ENCODE measurements at regions not wholly inside any gene's neighbourhood (a gene's known extent, or its start where the extent isn't known, plus 50 kb on each side); places are given as distances from the start of the nearest gene placed in this dataset.

DNA sequence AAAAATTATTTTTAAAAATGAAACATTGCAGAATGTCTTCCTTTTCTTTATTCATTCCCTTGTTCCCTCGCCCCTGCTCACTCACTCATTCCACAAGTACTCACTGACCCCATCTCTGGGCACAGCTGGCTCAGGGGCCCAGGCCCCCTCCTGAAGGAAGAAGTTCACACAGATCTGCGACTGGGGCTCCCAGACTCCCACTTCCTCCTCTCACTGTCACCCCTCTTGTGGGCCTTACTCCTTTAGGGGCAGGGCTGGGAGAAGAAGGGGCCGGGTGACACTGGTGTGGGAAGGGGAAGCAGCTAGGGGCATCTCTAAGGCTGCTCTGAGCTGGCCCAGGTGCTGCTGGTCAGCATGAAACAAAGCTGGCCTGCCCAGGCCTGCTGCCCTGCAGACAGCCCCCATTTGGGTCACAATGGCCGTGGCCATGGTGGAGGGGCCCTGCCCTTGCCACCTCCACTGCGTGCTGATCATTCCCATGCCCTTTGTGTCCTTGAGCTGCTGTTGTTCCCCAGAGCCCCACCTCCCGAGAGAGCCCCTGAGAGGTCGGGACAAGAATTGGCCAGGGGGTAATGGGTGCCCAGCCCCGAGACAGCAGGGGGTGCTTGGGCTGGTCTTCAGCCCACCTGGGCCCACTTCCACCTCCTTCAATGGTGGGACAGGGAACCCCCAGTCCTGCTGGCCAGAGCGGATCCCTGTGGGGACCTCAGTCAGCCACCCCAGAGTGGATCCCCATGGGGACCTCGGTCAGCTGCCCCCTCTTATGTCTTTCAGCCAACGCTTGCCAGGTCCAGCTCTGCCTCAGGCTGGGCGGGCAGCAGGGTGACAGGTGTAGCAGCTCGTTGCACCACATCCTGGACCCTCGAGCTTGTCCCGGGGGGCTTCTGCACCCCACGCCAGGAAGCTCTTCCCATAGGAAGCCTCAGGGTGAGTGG is 212.4 kb upstream of the C14orf180 start:
- no peaks in the 10 kb centered on the region for H3K9me3 ChIP-seq (replicated peaks)
- H3K27me3 ChIP-seq = peaks cover 14% of the 10 kb centered on the region; the same call in 1 of the 2 replicates
- no peak overlapping the region for H3K4me3 ChIP-seq
- peaks cover 15% of the 10 kb centered on the region; the same call in 1 of the 2 replicates for H3K4me1 ChIP-seq
- DNase-seq = no peak
- H3K36me3 ChIP-seq = no peaks in the 10 kb centered on the region
- no peak overlapping the region for H3K27ac ChIP-seq

DNA sequence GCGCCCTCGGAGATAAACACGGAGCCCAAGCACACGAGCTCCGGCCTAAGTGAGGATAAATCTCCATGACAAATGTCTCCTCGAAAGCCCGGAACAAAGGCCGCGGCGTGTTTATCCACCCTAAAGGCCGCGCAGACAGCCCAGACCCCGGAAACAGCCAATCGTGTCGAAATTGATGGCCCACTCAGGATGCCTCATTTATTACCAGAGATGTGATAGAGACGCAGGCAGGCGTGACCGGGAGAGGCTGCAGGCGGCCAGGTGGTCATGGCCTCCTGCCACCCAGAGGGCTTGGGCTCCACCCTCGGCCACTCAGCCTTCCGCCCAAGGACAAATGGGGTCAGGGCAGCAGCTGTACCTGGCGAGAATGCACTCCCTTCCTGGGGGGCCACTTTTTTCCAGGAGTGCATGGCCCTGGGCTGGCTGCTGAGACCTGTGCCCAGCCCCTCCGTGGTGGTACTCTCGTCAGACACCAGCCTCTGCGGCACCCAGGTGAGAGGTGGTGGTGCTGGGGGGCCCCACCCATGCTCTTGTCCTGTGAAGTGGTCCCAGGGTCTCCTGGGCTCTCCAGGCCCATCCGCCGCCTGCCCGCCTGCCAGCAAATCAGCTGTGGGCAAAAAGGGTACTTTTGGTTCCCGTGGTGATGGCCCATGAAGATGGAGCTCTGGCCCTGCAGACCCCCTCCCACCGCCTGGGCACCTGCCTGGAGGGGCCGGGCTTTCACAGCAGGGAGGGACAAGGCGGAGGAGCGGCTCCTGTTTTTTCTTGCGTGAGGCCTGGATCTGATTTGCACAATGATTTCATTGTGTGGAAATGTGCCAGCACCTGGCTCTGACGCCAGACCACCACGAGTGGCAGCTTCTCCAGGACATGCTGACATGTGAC is 211.5 kb upstream of the C14orf180 start:
- Histone ChIP-seq H3K27ac (no peak overlapping the region), H3K9me3 (replicated peaks) (no peaks in the 10 kb centered on the region), H3K27me3 (peaks cover 15% of the 10 kb centered on the region; the same call in 1 of the 2 replicates), H3K36me3 (no peaks in the 10 kb centered on the region), H3K4me3 (no peak overlapping the region), H3K4me1 (peaks cover 15% of the 10 kb centered on the region; the same call in 1 of the 2 replicates)
- no peak for DNase-seq

DNA sequence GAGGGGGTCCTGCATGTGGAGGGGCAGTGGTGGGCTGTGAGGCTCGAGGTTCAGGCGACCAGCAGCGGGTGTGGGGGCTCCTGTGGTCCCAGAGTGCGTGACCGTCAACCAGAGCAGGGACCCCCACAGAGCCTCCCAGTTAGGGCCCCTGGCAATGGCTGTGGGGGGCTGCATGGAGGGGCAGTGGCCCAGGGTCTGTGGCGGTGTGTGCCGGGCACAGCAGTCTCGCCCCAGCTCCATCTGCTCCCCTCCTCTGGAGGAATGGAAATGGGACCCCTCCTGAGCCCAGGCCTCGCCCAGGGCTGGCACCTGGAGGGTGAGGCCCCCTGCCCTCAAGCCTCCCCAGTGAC is 210.8 kb upstream of the C14orf180 start:
- H3K9me3 ChIP-seq (replicated peaks) = no peaks in the 10 kb centered on the region
- H3K36me3 ChIP-seq = no peaks in the 10 kb centered on the region
- no peak overlapping the region for H3K27ac ChIP-seq
- no peak for DNase-seq
- peaks cover 20% of the 10 kb centered on the region; the same call in 1 of the 2 replicates for H3K27me3 ChIP-seq
- no peak overlapping the region for H3K4me3 ChIP-seq
- H3K4me1 ChIP-seq = peaks cover 15% of the 10 kb centered on the region; the same call in 1 of the 2 replicates

DNA sequence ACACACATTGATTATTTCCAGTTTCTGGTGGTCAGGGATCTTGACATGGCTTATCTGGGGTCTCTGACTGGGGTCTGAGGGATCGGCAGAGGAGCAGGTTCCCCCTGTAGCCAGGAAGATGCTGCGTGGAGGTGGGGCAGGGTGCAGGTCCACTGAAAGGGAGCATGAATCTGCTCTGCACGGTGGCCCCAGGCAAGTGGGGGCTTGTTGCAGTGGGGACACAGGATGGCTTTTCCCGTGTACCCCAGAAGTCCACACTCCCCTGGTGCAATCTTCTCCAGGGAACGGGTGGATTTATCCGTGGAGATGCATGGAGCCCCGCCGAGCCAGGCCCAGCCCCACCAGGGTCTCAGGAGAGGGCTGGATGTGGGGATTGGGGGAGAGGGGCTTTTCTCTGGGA is 210.4 kb upstream of the C14orf180 start:
- Histone ChIP-seq H3K9me3 (replicated peaks) (no peaks in the 10 kb centered on the region), H3K4me3 (no peak overlapping the region), H3K36me3 (no peaks in the 10 kb centered on the region), H3K27ac (no peak overlapping the region), H3K4me1 (peaks cover 15% of the 10 kb centered on the region; the same call in 1 of the 2 replicates), H3K27me3 (peaks cover 20% of the 10 kb centered on the region; the same call in 1 of the 2 replicates)
- DNase-seq = no peak

DNA sequence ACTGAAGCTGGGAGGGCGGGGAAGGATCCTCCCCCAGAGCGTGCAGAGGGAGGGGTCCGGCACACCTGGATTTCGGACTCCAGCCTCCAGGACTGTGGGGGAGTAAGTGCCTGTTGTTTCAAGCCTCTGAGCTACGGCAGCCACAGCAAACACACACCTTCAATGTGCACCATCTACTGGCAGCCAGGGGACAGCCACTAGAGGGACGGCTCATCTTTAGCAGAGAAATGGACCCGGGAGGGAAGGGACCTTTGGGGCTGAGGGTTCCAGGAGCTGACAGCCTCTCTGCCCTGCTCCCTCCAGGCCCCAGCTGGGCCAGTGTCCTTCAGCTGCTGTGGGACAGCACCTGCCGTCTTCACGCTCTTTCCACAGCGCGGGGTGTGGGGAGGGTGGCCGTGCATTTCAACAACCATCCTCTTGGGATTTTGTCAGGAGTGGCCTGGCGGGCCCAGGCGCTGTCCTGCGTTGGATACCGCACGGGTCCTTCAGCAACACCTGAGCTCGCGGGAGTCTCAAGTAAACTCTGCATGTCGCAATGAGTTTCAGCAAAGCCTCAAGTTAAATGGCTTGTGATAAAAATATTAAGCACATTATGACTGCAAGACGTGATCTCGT is 209.2 kb upstream of the C14orf180 start:
- no peaks in the 10 kb centered on the region for H3K9me3 ChIP-seq (replicated peaks)
- no peaks in the 10 kb centered on the region for H3K36me3 ChIP-seq
- no peak overlapping the region for H3K27ac ChIP-seq
- peak in 1 of 2 experiments; percentile 48 for DNase-seq
- H3K4me3 ChIP-seq = no peak overlapping the region
- peaks cover 20% of the 10 kb centered on the region; the same call in 1 of the 2 replicates for H3K27me3 ChIP-seq
- H3K4me1 ChIP-seq = peaks cover 15% of the 10 kb centered on the region; the same call in 1 of the 2 replicates

DNA sequence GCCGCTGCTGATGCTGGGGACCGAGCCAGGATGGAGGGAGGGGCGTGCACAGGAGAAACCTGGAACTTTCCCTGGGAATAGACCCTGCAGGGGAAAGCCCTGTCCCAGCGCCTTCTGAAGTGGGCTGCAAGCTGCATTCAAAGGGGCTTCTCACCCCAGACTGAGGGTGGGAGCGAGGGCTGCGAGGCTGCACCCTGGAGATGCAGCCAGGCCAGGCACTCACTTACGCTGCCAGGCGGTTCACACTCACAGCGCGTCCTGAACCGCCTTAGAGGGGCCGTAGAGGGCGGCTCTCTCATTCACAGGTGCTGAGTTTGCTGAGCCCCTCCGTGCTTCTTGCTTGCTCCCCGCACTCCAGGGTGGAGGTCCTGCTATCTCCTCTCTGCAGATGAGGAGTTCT is 208.5 kb upstream of the C14orf180 start:
- Histone ChIP-seq H3K9me3 (replicated peaks) (no peaks in the 10 kb centered on the region), H3K36me3 (no peaks in the 10 kb centered on the region), H3K4me1 (peaks cover 15% of the 10 kb centered on the region; the same call in 1 of the 2 replicates), H3K27ac (no peak overlapping the region), H3K4me3 (no peak overlapping the region), H3K27me3 (peaks cover 20% of the 10 kb centered on the region; the same call in 1 of the 2 replicates)
- no peak for DNase-seq

DNA sequence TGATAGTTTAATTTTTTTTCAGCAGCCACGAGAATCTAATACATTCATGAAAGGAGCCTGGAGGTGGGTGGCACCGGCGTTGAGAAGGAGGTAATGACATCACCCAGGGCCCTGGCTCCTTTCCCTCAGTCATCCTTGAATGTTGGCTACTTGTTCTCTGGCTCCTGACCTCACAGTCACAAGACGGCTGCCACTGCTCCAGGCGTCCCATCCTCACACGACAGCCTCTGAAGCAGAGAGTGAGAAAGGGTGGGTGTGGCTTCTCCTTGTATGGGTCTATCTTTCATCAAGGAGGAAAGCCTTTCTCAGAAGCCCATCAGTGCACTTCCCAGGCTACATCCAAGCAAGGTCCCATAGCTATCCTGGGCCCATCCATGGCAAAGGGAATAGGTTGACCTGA is 207.6 kb upstream of the C14orf180 start:
- Histone ChIP-seq H3K27me3 (peaks cover 20% of the 10 kb centered on the region; the same call in 1 of the 2 replicates), H3K4me1 (peaks cover 15% of the 10 kb centered on the region; the same call in 1 of the 2 replicates), H3K9me3 (replicated peaks) (no peaks in the 10 kb centered on the region), H3K4me3 (no peak overlapping the region), H3K27ac (no peak overlapping the region), H3K36me3 (no peaks in the 10 kb centered on the region)
- DNase-seq = no peak

DNA sequence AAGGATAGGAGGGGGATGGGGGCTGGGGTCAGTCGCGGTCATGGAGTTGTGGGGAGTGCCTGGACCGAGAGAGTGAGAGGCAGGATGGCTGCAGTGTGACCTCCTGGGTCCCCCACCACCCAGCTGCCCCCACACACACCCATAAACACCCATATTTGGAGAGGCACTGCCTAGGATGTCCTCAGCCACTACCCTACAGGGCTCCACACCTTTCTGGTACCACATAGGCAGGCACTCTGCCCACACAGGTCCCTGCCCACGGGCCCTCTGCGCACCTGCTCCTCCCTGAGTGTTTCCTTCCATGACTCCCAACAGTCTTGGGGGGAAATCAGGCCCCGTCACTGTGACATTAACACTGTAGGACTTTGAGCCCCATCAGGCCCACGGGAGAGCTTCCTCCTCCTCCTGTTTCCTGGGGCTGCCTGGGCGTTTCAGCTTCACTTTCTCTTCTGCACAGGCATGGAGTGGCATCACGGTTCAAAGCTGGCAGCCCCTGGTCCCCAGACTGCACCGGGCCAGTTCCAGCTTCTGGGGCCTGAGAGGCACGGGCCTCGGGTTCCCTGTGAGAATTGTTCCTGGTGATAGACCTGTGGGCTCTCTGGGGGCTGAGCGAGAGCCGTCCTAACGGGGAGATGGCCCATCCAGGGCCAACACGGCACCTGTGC is 207.0 kb upstream of the C14orf180 start:
- H3K9me3 ChIP-seq (replicated peaks) = no peaks in the 10 kb centered on the region
- no peak for DNase-seq

DNA sequence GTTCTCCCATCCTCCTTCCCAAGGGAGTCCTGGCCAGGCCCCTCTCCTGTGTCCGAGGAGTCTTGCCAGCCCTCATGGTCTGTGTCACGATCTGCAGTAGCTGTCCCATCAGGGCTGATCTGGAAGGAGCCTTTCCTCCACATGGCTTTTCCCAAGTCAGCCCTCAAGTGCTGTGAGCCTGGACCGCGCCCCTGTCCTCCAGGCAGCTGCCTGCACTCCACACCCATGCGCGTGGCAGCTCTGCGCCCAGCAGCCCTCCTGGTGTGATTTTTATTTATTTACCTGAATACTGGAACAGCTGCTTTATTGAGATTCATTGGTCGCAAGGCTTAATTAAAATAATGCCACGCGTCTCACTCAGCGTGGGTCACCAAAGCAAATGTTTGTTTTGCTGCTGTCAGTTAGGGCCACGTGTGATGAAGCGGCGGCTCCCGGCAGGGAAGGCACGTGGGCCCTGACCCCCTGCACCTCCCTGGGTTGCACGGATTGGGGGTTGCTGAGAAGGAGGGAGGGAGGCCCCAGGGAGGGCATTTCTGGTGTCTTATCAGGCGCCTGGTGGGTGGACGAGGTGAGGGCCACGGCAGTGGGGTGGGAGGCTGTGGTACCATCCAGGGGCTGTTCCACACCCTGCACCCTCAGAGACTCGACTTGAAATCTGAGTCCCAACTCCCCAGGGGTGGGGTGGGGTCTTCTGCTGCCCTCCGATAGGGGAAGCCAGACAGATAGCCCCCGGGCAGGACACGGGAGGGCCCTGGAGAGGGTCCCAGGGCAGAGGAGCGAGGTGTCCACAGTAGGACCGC is 206.3 kb upstream of the C14orf180 start:
- H3K9me3 ChIP-seq (replicated peaks) = no peaks in the 10 kb centered on the region
- DNase-seq = no peak
- peaks cover 11% of the 10 kb centered on the region; the same call in 1 of the 2 replicates for H3K27me3 ChIP-seq
- H3K4me1 ChIP-seq = peaks cover 4% of the 10 kb centered on the region; the same call in 1 of the 2 replicates
- H3K36me3 ChIP-seq = no peaks in the 10 kb centered on the region
- no peak overlapping the region for H3K4me3 ChIP-seq
- no peak overlapping the region for H3K27ac ChIP-seq

More for the DNA sequence above, 207.0 kb upstream of the C14orf180 start:
- Histone ChIP-seq H3K4me3 (no peak overlapping the region), H3K36me3 (no peaks in the 10 kb centered on the region), H3K4me1 (peaks cover 12% of the 10 kb centered on the region; the same call in 1 of the 2 replicates), H3K27me3 (peaks cover 16% of the 10 kb centered on the region; the same call in 1 of the 2 replicates), H3K27ac (no peak overlapping the region)

DNA sequence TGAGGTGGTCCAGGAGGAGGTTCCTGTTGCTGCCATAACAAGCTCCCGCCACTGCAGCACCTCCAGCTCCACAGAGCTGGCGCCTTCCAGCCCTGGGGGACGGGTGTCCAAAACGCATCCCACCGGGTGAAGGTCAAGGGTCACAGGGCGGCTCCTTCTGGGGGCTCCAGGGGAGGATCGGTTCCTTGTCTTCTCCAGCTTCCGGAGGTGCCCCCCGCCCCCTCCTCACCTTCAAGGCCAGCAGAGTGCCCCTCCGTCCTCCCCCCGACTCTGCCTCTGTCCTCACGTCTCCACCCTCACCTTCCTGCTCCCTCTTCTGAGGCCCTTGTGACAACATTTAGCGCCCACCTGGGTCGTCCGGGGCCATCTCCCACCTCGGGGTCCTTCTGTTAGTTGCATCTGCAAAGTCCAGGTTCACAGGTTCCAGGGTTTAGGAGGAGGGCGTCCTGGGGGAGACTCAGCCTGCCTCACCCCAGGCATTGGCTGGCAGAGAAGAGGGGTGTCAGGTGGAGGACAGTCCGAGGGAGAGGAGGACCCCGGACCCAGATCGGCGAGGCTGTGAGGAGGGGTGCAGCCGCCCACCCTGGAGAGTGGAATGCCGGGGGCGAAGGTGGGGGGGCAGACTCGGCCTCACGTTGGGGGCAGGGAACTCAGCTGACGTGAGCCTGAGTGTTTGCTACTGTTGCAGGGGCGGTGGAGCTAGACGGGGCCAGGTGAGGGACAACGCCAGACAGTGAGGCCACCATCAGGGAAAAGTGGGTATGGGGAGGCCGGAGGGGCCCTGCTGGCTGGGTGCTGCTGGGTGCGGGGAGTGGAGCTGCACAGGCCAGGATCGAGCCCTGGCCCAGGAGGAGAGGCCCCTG is 205.5 kb upstream of the C14orf180 start:
- Histone ChIP-seq H3K4me3 (no peak overlapping the region), H3K9me3 (replicated peaks) (no peaks in the 10 kb centered on the region), H3K27ac (no peak overlapping the region), H3K4me1 (no peaks in the 10 kb centered on the region), H3K36me3 (no peaks in the 10 kb centered on the region), H3K27me3 (peaks cover 6% of the 10 kb centered on the region; the same call in 1 of the 2 replicates)
- DNase-seq = no peak

DNA sequence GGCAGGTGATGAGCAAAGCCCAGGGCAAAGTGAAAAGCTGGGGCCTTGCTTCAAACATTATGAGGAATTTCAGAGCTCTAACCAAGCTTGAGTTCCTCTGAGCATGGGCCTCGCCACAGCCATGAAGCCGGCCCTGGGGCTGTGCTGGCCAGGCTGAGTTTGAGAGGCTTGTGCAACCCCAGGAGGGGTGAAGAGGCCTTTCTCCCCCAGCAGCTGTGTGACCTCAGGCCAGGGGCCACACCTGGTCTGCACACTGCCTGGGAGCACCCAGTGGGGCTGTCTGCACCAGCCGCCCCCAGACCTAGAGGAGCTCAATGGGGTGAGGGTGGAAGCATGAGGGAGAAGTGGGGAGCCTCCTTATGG is 204.9 kb upstream of the C14orf180 start:
- Histone ChIP-seq H3K4me3 (no peak overlapping the region), H3K36me3 (no peaks in the 10 kb centered on the region), H3K27ac (no peak overlapping the region), H3K9me3 (replicated peaks) (no peaks in the 10 kb centered on the region), H3K4me1 (no peaks in the 10 kb centered on the region), H3K27me3 (peaks cover 6% of the 10 kb centered on the region; the same call in 1 of the 2 replicates)
- no peak for DNase-seq

DNA sequence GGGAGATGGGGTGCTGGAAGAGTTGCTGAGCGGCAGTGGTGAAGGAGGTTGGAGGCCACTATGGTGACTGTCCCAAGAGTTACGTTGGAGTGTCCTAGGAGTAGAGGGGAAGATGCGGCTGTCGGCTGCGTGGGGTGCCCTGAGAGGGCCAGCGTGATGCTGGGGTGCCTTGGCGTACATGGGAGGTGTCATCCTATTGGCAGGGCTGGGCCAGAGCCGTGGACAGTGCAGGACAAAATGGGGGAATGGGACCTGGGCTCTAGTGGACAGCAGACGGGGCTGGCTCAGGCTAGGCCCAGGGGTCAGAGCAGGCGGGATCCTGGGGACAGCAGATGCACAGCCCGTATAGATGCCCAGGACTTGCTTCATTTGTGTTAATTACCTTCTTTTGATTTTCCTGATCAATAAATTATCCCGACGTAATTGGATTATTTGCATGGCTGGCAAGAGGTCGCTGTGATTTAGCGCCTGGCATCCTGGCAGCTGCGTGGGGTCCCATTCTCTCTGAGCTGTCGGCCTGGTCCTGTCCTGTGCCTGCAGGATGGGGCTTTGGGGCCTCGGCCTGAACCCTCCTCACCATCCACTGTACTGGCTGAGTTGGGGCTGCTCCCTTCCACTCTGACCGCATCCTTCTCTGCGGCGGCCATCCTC is 203.9 kb upstream of the C14orf180 start:
- no peaks in the 10 kb centered on the region for H3K9me3 ChIP-seq (replicated peaks)
- no peak overlapping the region for H3K27ac ChIP-seq
- H3K4me1 ChIP-seq = no peaks in the 10 kb centered on the region
- no peaks in the 10 kb centered on the region for H3K36me3 ChIP-seq
- DNase-seq = no peak
- H3K4me3 ChIP-seq = no peak overlapping the region
- peaks cover 6% of the 10 kb centered on the region; the same call in 1 of the 2 replicates for H3K27me3 ChIP-seq

Measured in SJCRH30 (cell line).